ENCODE measurements at regions not wholly inside any gene's neighbourhood (a gene's known extent, or its start where the extent isn't known, plus 50 kb on each side); places are given as distances from the start of the nearest gene placed in this dataset.

GRCh38 chr11:44399968-44400367 lies 90.0 kb upstream of the ALX4 start:
- DNase-seq (no peak), ATAC-seq (ENCODE audit: low FRiP score in 2 of 2) (no peak)
- TF ChIP-seq EP300 (IDR thresholded peaks at IDR 0.05) (no peak), POLR2A (IDR thresholded peaks at IDR 0.05) (no peak), CTCF (IDR thresholded peaks at IDR 0.05) (no peak), POLR2AphosphoS5 (IDR thresholded peaks at IDR 0.05) (no peak)
- Histone ChIP-seq H3K4me3 (no peak overlapping the region), H3K27me3 (no peaks in the 10 kb centered on the region), H3K4me1 (no peaks in the 10 kb centered on the region), H3K27ac (no peak overlapping the region), H3K36me3 (no peaks in the 10 kb centered on the region), H3K9me3 (no peaks in the 10 kb centered on the region)
- 31 to 45% methylated on average over 2 of the region's 2 CpGs for WGBS, 2 donors

- DNase-seq, result no peak
- H3K27me3 ChIP-seq, result no peaks in the 10 kb centered on the region
- H3K27ac ChIP-seq, result no peak overlapping the region
- H3K4me1 ChIP-seq, result no peaks in the 10 kb centered on the region
- H3K9me3 ChIP-seq, result no peaks in the 10 kb centered on the region
- ATAC-seq (ENCODE audit: low FRiP score in 2 of 2), result no peak
- H3K4me3 ChIP-seq, result no peak overlapping the region
- WGBS, 2 donors, result 87 to 94% methylated on average over 5 of the region's 5 CpGs
- TF ChIP-seq POLR2A (IDR thresholded peaks at IDR 0.05), result no peak
- no peak for TF ChIP-seq EP300 (IDR thresholded peaks at IDR 0.05)
- no peak for TF ChIP-seq POLR2AphosphoS5 (IDR thresholded peaks at IDR 0.05)
- no peak for TF ChIP-seq CTCF (IDR thresholded peaks at IDR 0.05)
- no peaks in the 10 kb centered on the region for H3K36me3 ChIP-seq
Measured at GRCh38 chr11:44400431-44400830, 90.5 kb upstream of the ALX4 start.

- H3K27me3 ChIP-seq, result no peaks in the 10 kb centered on the region
- no peak for TF ChIP-seq CTCF (IDR thresholded peaks at IDR 0.05)
- no peak for TF ChIP-seq POLR2A (IDR thresholded peaks at IDR 0.05)
- TF ChIP-seq POLR2AphosphoS5 (IDR thresholded peaks at IDR 0.05), result no peak
- TF ChIP-seq EP300 (IDR thresholded peaks at IDR 0.05), result no peak
- 67 to 71% methylated on average over 12 of the region's 12 CpGs for WGBS, 2 donors
- no peak overlapping the region for H3K27ac ChIP-seq
- H3K4me3 ChIP-seq, result no peak overlapping the region
- no peaks in the 10 kb centered on the region for H3K4me1 ChIP-seq
- ATAC-seq (ENCODE audit: low FRiP score in 2 of 2) (no peak), DNase-seq (peak in 1 of 2 donors; percentile 56)
- no peaks in the 10 kb centered on the region for H3K9me3 ChIP-seq
- H3K36me3 ChIP-seq, result no peaks in the 10 kb centered on the region
Measured at GRCh38 chr11:44402466-44403075, 92.6 kb upstream of the ALX4 start.

- WGBS, 2 donors, result 65 to 76% methylated on average over 3 to 4 of the region's 4 CpGs
- TF ChIP-seq POLR2AphosphoS5 (IDR thresholded peaks at IDR 0.05) (no peak), POLR2A (IDR thresholded peaks at IDR 0.05) (no peak), CTCF (IDR thresholded peaks at IDR 0.05) (no peak), EP300 (IDR thresholded peaks at IDR 0.05) (no peak)
- H3K9me3 ChIP-seq, result no peaks in the 10 kb centered on the region
- H3K27ac ChIP-seq, result no peak overlapping the region
- H3K4me1 ChIP-seq, result no peaks in the 10 kb centered on the region
- ATAC-seq (ENCODE audit: low FRiP score in 2 of 2) (no peak), DNase-seq (no peak)
- no peaks in the 10 kb centered on the region for H3K27me3 ChIP-seq
- H3K4me3 ChIP-seq, result no peak overlapping the region
- H3K36me3 ChIP-seq, result no peaks in the 10 kb centered on the region
Measured at GRCh38 chr11:44403176-44403575, 93.2 kb upstream of the ALX4 start.

GRCh38 chr11:44403587-44404273 lies 93.8 kb upstream of the ALX4 start:
- no peak overlapping the region for H3K4me3 ChIP-seq

More at GRCh38 chr11:44403587-44404273, 93.8 kb upstream of the ALX4 start:
- H3K36me3 ChIP-seq, result no peaks in the 10 kb centered on the region
- no peaks in the 10 kb centered on the region for H3K9me3 ChIP-seq
- H3K27ac ChIP-seq, result no peak overlapping the region
- no peaks in the 10 kb centered on the region for H3K27me3 ChIP-seq
- ATAC-seq (ENCODE audit: low FRiP score in 2 of 2) (no peak), DNase-seq (no peak)
- WGBS, 2 donors, result 70 to 80% methylated on average over 6 of the region's 6 CpGs
- H3K4me1 ChIP-seq, result no peaks in the 10 kb centered on the region
- TF ChIP-seq CTCF (IDR thresholded peaks at IDR 0.05), result no peak
- no peak for TF ChIP-seq POLR2A (IDR thresholded peaks at IDR 0.05)
- TF ChIP-seq EP300 (IDR thresholded peaks at IDR 0.05), result no peak

Data from upper lobe of left lung (tissue), 6 donors.